H1 (cell line): ENCODE measurements at regions not wholly inside any gene's neighbourhood (a gene's known extent, or its start where the extent isn't known, plus 50 kb on each side); places are given as distances from the start of the nearest gene placed in this dataset.

Experiments
- CTCF ChIA-PET: fragments of 300-600 bp; sonication (Branson Sonifier 250); formaldehyde crosslinking; loops from one replicate; lab custom pipeline; 2021; ENCODE audit not compliant: partially characterized antibody; lab: Charles Lee
- POLR2A ChIA-PET: fragments of 300-600 bp; sonication (Branson Sonifier 250); formaldehyde crosslinking; loops from one replicate; lab custom pipeline; 2021; ENCODE audit warnings: inconsistent platforms; ENCODE audit not compliant: partially characterized antibody; lab: Charles Lee
- DNase-seq, 2 experiments: peaks; one replicate each; pipeline versions ENCODE4 v3.0.0 to v3.0.0-alpha.2; 2010 to 2022; ENCODE audit warnings: low spot score in 2 of 2, low read depth in 1 of 2, mixed read lengths in 1 of 2
- FAIRE-seq: peaks from 2 replicates; lab custom pipeline; 2011; peaks lifted over from hg19 to GRCh38; lab: Jason Lieb, UNC
- H2AFZ ChIP-seq: 2 replicates; pipeline ENCODE4 v1.8.1; 2012; ENCODE audit warnings: low read length, inconsistent platforms
- H2AK5ac ChIP-seq: 2 replicates; pipeline ENCODE4 v1.6.1; 2013; ENCODE audit warnings: low read depth, low read length
- H2BK120ac ChIP-seq: replicated peaks from 2 replicates; pipeline ENCODE3; 2013; ENCODE audit warnings: low read depth, low read length, inconsistent platforms
- H2BK12ac ChIP-seq: 2 replicates; pipeline ENCODE4 v1.6.1; 2013; ENCODE audit warnings: low read depth, low read length
- H2BK15ac ChIP-seq: 2 replicates; pipeline ENCODE4 v1.6.1; 2013; ENCODE audit warnings: low read length
- H2BK20ac ChIP-seq: 2 replicates; pipeline ENCODE4 v1.6.1; 2013; ENCODE audit warnings: low read length
- H2BK5ac ChIP-seq: 2 replicates; pipeline ENCODE4 v1.6.1; 2013; ENCODE audit warnings: low read depth, low read length
- H3K14ac ChIP-seq: 2 replicates; pipeline ENCODE4 v1.6.1; 2013; ENCODE audit warnings: inconsistent platforms; ENCODE audit not compliant: insufficient read length
- H3K18ac ChIP-seq: 2 replicates; pipeline ENCODE4 v1.6.1; 2013; ENCODE audit warnings: low read length; ENCODE audit errors: extremely low read depth
- H3K23ac ChIP-seq: 2 replicates; pipeline ENCODE4 v1.6.1; 2013; ENCODE audit warnings: inconsistent platforms; ENCODE audit not compliant: insufficient read length
- H3K23me2 ChIP-seq: 2 replicates; pipeline ENCODE4 v1.6.1; 2013; ENCODE audit warnings: low read depth, low read length
- H3K27ac ChIP-seq: 2 replicates; pipeline ENCODE4 v1.6.1; 2011; ENCODE audit warnings: low read depth, low read length, inconsistent platforms
- H3K27me3 ChIP-seq, 4 experiments: replicated peaks in 1 of 4; 1 replicate in 1 of 4; 2 replicates in 3 of 4; pipeline versions ENCODE4 v1.6.1 to v1.8.1; 2011 to 2013; ENCODE audit warnings: low read length in 3 of 4, mild to moderate bottlenecking in 3 of 4, inconsistent platforms in 2 of 4, mixed read lengths in 2 of 4, moderate library complexity in 1 of 4; ENCODE audit not compliant: control insufficient read depth in 3 of 4, insufficient read depth in 3 of 4; ENCODE audit errors: extremely low read depth in 1 of 4
- H3K36me3 ChIP-seq, 4 experiments: 2 replicates each; pipeline versions ENCODE4 v1.6.1 to v1.8.1; 2011 to 2013; ENCODE audit warnings: mild to moderate bottlenecking in 4 of 4, low read length in 3 of 4, moderate library complexity in 2 of 4, control low read depth in 1 of 4, inconsistent platforms in 1 of 4; ENCODE audit not compliant: insufficient read depth in 4 of 4, control insufficient read depth in 2 of 4
- H3K4ac ChIP-seq: replicated peaks from 2 replicates; pipeline ENCODE3; 2013; ENCODE audit warnings: low read length, low read depth, mixed read lengths, inconsistent platforms; ENCODE audit not compliant: insufficient read length
- H3K4me1 ChIP-seq, 4 experiments: replicated peaks in 1 of 4; 1 replicate in 1 of 4; 2 replicates in 3 of 4; pipeline versions ENCODE4 v1.6.1 to v1.8.1; 2011 to 2013; ENCODE audit warnings: low read length in 3 of 4, inconsistent platforms in 2 of 4, mixed read lengths in 1 of 4; ENCODE audit not compliant: insufficient read depth in 4 of 4, control insufficient read depth in 3 of 4
- H3K4me2 ChIP-seq, 2 experiments: 2 replicates each; pipeline versions ENCODE4 v1.6.1 to v1.8.1; 2011 to 2013; ENCODE audit warnings: low read depth in 2 of 2, low read length in 2 of 2, control low read depth in 1 of 2, inconsistent platforms in 1 of 2, mild to moderate bottlenecking in 1 of 2; ENCODE audit not compliant: insufficient read depth in 1 of 2
- H3K4me3 ChIP-seq, 4 experiments: fragments of 200-600, 300-600 bp in 1 of 4; sonication (generic), shearing (Covaris generic), sonication (Bioruptor Twin) in 1 of 4; 2 replicates each; pipeline versions ENCODE4 v1.5.1 to v1.8.1; 2011 to 2016; ENCODE audit warnings: low read length in 4 of 4, low read depth in 3 of 4, control low read depth in 2 of 4, inconsistent platforms in 2 of 4, mild to moderate bottlenecking in 2 of 4, mixed read lengths in 1 of 4, moderate library complexity in 1 of 4; ENCODE audit not compliant: insufficient read depth in 2 of 4; ENCODE audit errors: extremely low read depth in 1 of 4
- H3K56ac ChIP-seq: replicated peaks from 2 replicates; pipeline ENCODE3; 2013; ENCODE audit warnings: low read depth, mild to moderate bottlenecking, mixed read lengths, low read length, inconsistent platforms; ENCODE audit not compliant: insufficient read length
- H3K79me1 ChIP-seq: 2 replicates; pipeline ENCODE4 v1.6.1; 2013; ENCODE audit warnings: low read depth, low read length, control low read depth
- H3K79me2 ChIP-seq, 2 experiments: 2 replicates each; pipeline versions ENCODE4 v1.6.1 to v1.8.1; 2012 to 2013; ENCODE audit warnings: low read length in 2 of 2, mild to moderate bottlenecking in 2 of 2, inconsistent platforms in 1 of 2; ENCODE audit not compliant: insufficient read depth in 2 of 2, control insufficient read depth in 1 of 2
- H3K9ac ChIP-seq, 4 experiments: replicated peaks in 1 of 4; 1 replicate in 1 of 4; 2 replicates in 3 of 4; pipeline versions ENCODE4 v1.6.1 to v1.8.1; 2011 to 2013; ENCODE audit warnings: low read depth in 3 of 4, low read length in 3 of 4, control low read depth in 2 of 4, mild to moderate bottlenecking in 2 of 4, moderate library complexity in 2 of 4, inconsistent platforms in 1 of 4; ENCODE audit errors: extremely low read depth in 1 of 4
- H3K9me3 ChIP-seq, 2 experiments: 2 replicates each; pipeline versions ENCODE4 v1.6.1 to v1.8.1; 2012 to 2013; ENCODE audit warnings: mild to moderate bottlenecking in 2 of 2, moderate library complexity in 2 of 2, control low read depth in 1 of 2, inconsistent platforms in 1 of 2, low read depth in 1 of 2, low read length in 1 of 2, mixed read lengths in 1 of 2; ENCODE audit not compliant: insufficient read depth in 2 of 2
- H4K20me1 ChIP-seq, 2 experiments: replicated peaks in 1 of 2; 2 replicates each; pipeline versions ENCODE3 to v1.8.1; 2011 to 2013; ENCODE audit warnings: inconsistent platforms in 2 of 2, low read length in 2 of 2, mild to moderate bottlenecking in 1 of 2; ENCODE audit not compliant: insufficient read depth in 2 of 2, control insufficient read depth in 1 of 2
- H4K5ac ChIP-seq: 2 replicates; pipeline ENCODE4 v1.6.1; 2013; ENCODE audit warnings: low read length, low read depth, mixed read lengths, inconsistent platforms; ENCODE audit not compliant: insufficient read length
- H4K8ac ChIP-seq: 2 replicates; pipeline ENCODE4 v1.8.0; 2013; ENCODE audit warnings: mild to moderate bottlenecking, moderate library complexity, low read length, inconsistent platforms; ENCODE audit not compliant: insufficient read depth; ENCODE audit errors: extremely low read depth
- H4K91ac ChIP-seq: replicated peaks from 2 replicates; pipeline ENCODE3; 2013; ENCODE audit warnings: low read length, mixed read lengths, inconsistent platforms; ENCODE audit not compliant: insufficient read length
- CBX5 ChIP-seq: fragments of 300-800, 300-1000 bp; sonication (generic); IDR thresholded peaks from 2 replicates; pipeline ENCODE4 v1.7.1; 2016; ENCODE audit warnings: antibody characterized with exemption, low read length, low read depth
- CEBPB ChIP-seq: IDR thresholded peaks from 2 replicates; pipeline ENCODE4 v1.6.1; 2012; ENCODE audit warnings: low read depth, low read length
- CTBP2 ChIP-seq: IDR thresholded peaks from 2 replicates; pipeline ENCODE4 v1.7.0; 2011; ENCODE audit warnings: borderline replicate concordance, mild to moderate bottlenecking, moderate library complexity, mixed read lengths, low read length; ENCODE audit not compliant: insufficient read depth, insufficient read length
- FOSL1 ChIP-seq: IDR thresholded peaks from 2 replicates; pipeline ENCODE4 v1.6.1; 2011; ENCODE audit warnings: mild to moderate bottlenecking, low read depth, low read length, moderate library complexity; ENCODE audit not compliant: insufficient read depth
- JUN ChIP-seq: IDR thresholded peaks from 2 replicates; pipeline ENCODE4 v1.6.1; 2011; ENCODE audit warnings: low read depth, mild to moderate bottlenecking, improper control_type of control experiment, low read length
- JUND ChIP-seq: IDR thresholded peaks from 2 replicates; pipeline ENCODE4 v1.6.1; 2011; ENCODE audit warnings: mild to moderate bottlenecking, improper control_type of control experiment, low read length
- KDM1A ChIP-seq: fragments of 200-600, 300-600 bp; sonication (generic); IDR thresholded peaks from 2 replicates; pipeline ENCODE4 v1.7.1; 2016; ENCODE audit warnings: mild to moderate bottlenecking, low read length, borderline replicate concordance
- KDM5A ChIP-seq: fragments of 200-600 bp; IDR thresholded peaks from 2 replicates; pipeline ENCODE4 v1.7.1; 2012; ENCODE audit warnings: mild to moderate bottlenecking, low read length, inconsistent platforms, mixed read lengths
- MAFK ChIP-seq: IDR thresholded peaks from 2 replicates; pipeline ENCODE4 v1.6.1; 2012; ENCODE audit warnings: low read depth, mild to moderate bottlenecking, improper control_type of control experiment, low read length
- RBBP5 ChIP-seq: IDR thresholded peaks from 2 replicates; pipeline ENCODE4 v1.7.1; 2012; ENCODE audit warnings: low read depth, mild to moderate bottlenecking, inconsistent platforms, low read length, moderate library complexity, borderline replicate concordance
- SAP30 ChIP-seq: fragments of 300-600 bp; sonication (generic); IDR thresholded peaks from 2 replicates; pipeline ENCODE4 v1.7.1; 2012; ENCODE audit warnings: low read length, moderate library complexity, mild to moderate bottlenecking, inconsistent platforms; ENCODE audit not compliant: insufficient read depth, insufficient replicate concordance
- SIX5 ChIP-seq: IDR thresholded peaks from 2 replicates; pipeline ENCODE4 v1.6.1; 2011; ENCODE audit warnings: mild to moderate bottlenecking, low read depth, low read length
- SP1 ChIP-seq: IDR thresholded peaks from 2 replicates; pipeline ENCODE4 v1.6.1; 2011; ENCODE audit warnings: low read depth, low read length
- SP2 ChIP-seq: IDR thresholded peaks from 2 replicates; pipeline ENCODE4 v1.6.1; 2012; ENCODE audit warnings: mild to moderate bottlenecking, low read length, inconsistent platforms
- TAF1 ChIP-seq: IDR thresholded peaks from 2 replicates; pipeline ENCODE4 v1.6.1; 2011; ENCODE audit warnings: mild to moderate bottlenecking, low read depth, low read length
- WGBS, 2 experiments: shearing (Covaris generic) in 1 of 2; methylation state at CpG; one replicate each; pipeline versions ENCODE4 v1.1.6 to v1.1.7; 2013 to 2015; ENCODE audit warnings: low lambda C conversion rate in 2 of 2, mixed read lengths in 2 of 2, inconsistent platforms in 1 of 2, low coverage in 1 of 2, missing lambda C conversion rate in 1 of 2; ENCODE audit not compliant: insufficient replicate concordance in 2 of 2, insufficient coverage in 1 of 2, insufficient read length in 1 of 2; ENCODE audit errors: extremely low coverage in 1 of 2, missing lambda C conversion rate in 1 of 2; 5-methylcytosine and 5-hydroxymethylcytosine counted together

GRCh38 chr2:82814146-82814545 is 1644.9 kb downstream of the SUCLG1 start:
- H3K23me2 ChIP-seq, result no peaks in the 10 kb centered on the region; the same call in 1 of the 2 replicates
- FAIRE-seq (no peak), DNase-seq (no peak)
- ChIA-PET POLR2A (no interaction called here), CTCF (no interaction called here)
- no peaks in the 10 kb centered on the region for H3K4me1 ChIP-seq
- no peaks in the 10 kb centered on the region for H3K79me2 ChIP-seq
- no peak overlapping the region for H3K4me3 ChIP-seq
- H2AK5ac ChIP-seq, result no peak overlapping the region
- H2BK20ac ChIP-seq, result no peak overlapping the region
- H3K18ac ChIP-seq, result no peak overlapping the region
- no peak overlapping the region for H4K8ac ChIP-seq
- H3K9me3 ChIP-seq, result no peaks in the 10 kb centered on the region
- no peak overlapping the region for H3K14ac ChIP-seq
- H3K27me3 ChIP-seq, result no peaks in the 10 kb centered on the region
- no peak overlapping the region for H2BK12ac ChIP-seq
- no peak overlapping the region for H2BK120ac ChIP-seq
- H3K9ac ChIP-seq, result no peak overlapping the region
- no peak overlapping the region for H4K5ac ChIP-seq
- H2BK15ac ChIP-seq, result no peak overlapping the region
- no peak overlapping the region for H2BK5ac ChIP-seq
- H3K79me1 ChIP-seq, result no peaks in the 10 kb centered on the region
- H3K36me3 ChIP-seq, result no peaks in the 10 kb centered on the region
- H3K23ac ChIP-seq, result no peak overlapping the region
- H4K91ac ChIP-seq, result no peak overlapping the region
- no peak overlapping the region for H3K4ac ChIP-seq
- no peak overlapping the region for H3K4me2 ChIP-seq
- WGBS, 2 experiments, result 89% methylated on average over 1 of the region's 1 CpG; no CpG with 5 or more reads in 1 of the 2 experiments
- no peaks in the 10 kb centered on the region for H4K20me1 ChIP-seq
- no peak overlapping the region for H2AFZ ChIP-seq
- no peak overlapping the region for H3K27ac ChIP-seq
- TF ChIP-seq JUND (no peak), FOSL1 (no peak), JUN (no peak), SP1 (no peak), CTBP2 (no peak), KDM5A (no peak), CEBPB (no peak), TAF1 (no peak), SP2 (no peak), KDM1A (no peak), MAFK (no peak), SAP30 (no peak), SIX5 (no peak), CBX5 (no peak), RBBP5 (no peak)
- H3K56ac ChIP-seq, result no peak overlapping the region
